Hematopoietic multipotent progenitor cell treated with erythropoietin and hydrocortisone succinate and interleukin-3 and kit ligand, for 8 days (in vitro differentiated cells): ENCODE measurements at regions not wholly inside any gene's neighbourhood (a gene's known extent, or its start where the extent isn't known, plus 50 kb on each side); places are given as distances from the start of the nearest gene placed in this dataset.
A peak's percentile ranks its signal among the peaks of the same experiment; 100 is the strongest.
"Not testable (repeated sequence)": the region's sequence is repeated elsewhere in the genome, so short reads cannot be mapped to it uniquely, and the experiment has no call there.

Source experiments
- DNase-seq: peaks from one replicate; pipeline ENCODE4 v3.0.0-alpha.2; 2015

DNA sequence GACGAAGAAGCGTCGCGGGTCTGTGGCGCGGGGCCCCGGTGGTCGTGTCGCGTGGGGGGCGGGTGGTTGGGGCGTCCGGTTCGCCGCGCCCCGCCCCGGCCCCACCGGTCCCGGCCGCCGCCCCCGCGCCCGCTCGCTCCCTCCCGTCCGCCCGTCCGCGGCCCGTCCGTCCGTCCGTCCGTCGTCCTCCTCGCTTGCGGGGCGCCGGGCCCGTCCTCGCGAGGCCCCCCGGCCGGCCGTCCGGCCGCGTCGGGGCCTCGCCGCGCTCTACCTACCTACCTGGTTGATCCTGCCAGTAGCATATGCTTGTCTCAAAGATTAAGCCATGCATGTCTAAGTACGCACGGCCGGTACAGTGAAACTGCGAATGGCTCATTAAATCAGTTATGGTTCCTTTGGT is 1533.5 kb upstream of the TPTE start:
- DNase-seq = not testable (repeated sequence)

DNA sequence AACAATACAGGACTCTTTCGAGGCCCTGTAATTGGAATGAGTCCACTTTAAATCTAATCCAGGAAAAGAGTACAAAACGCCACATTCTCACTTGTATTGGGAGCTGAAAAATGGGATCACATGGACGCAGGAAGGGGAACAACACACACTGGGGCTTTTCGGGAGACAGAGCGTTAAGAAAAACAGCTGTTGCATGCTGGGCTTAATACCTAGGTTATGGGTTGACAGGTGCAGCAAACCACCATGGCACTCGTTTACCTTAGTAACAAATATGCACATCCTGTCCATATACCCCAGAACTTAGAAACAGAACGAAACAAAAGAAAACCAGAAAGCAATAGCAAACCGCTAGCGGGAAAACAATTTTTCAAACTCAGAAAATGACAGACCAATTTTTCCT is 1532.7 kb upstream of the TPTE start:
- DNase-seq = peak; percentile 48

DNA sequence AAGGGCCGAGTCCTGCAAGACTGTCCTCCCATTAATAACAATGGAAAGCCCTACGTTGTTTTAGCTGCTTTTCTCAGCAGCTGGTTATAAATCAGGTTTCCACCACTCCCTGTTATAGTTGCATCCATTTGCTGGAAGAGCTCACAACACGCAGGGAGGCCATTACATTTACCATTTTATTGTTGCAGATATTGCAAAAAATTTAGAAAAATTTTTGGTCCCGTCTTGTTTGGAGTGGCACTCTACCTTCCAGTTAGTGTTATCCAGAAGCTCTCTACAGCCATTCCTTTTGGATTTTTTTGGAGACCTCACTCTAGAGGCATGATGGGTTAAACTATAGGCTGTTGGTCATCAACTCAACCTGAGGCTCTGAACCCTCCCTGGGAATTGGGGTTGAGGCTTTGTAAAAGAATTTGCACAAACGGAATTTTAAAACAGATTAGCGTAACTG is 1532.1 kb upstream of the TPTE start:
- DNase-seq = no peak

DNA sequence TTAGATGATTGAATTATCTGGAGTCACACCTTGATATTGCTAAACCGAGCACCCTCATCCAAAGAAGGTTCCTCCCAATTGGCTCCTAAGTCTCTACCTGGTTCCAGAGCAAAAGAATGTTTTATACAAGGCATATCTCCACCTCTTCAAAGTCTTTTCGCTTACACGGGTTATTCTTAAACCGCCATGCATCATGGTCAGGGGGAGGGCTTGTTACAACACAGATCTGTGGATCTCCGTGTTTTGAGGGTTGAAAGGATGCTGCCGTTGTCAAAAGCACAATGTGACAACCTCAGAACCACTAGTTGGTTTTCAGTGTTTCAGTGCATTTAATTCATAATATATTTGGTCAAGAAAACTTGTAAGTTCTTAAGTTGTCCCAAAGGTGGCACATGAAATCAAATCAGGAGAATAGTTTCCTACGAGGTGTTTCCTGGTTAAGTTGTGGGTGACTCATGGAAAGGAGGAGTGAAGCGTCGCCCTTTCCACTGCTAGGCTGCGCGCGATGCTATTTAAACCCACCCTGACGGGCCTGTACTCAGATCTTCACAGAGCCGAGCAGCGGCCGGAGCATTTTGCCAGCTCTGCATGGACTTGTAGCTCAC is 1531.6 kb upstream of the TPTE start:
- DNase-seq = peak; percentile 51

DNA sequence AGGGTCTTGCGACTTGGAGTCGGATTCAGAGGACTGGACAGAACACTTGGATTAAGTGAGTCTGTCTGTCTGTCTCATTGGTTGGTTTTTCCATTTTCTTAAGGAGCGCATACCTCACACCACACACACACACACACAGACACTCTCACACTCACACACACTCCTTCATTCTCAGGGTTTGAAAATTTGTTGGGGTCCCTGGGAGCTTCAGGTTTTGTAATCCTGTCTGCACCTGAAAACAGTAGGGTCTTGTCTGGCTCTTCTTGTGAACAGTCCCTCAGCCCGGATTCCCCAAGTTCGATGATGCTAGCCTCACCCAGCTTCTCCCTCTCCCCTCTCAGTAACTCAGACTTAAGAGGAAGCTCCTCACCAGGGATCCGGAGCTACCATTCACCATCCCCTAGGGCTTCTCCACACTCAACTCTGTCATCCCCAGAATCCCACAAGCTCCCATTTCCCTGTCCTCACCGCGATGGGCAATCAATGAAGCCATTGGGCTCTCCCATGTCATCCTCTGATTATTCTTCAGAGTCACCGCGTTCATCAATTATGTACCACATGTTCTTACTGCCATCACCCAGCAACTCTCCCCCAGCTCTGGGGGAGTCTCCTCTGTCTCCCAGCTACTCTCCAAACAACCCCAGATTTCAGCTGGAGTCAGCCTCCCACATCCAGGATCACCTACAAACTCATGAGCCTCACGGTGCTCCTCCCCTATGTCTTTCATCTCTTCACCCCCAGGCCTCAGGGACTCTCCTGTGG is 1530.9 kb upstream of the TPTE start:
- DNase-seq = peak; percentile 48

DNA sequence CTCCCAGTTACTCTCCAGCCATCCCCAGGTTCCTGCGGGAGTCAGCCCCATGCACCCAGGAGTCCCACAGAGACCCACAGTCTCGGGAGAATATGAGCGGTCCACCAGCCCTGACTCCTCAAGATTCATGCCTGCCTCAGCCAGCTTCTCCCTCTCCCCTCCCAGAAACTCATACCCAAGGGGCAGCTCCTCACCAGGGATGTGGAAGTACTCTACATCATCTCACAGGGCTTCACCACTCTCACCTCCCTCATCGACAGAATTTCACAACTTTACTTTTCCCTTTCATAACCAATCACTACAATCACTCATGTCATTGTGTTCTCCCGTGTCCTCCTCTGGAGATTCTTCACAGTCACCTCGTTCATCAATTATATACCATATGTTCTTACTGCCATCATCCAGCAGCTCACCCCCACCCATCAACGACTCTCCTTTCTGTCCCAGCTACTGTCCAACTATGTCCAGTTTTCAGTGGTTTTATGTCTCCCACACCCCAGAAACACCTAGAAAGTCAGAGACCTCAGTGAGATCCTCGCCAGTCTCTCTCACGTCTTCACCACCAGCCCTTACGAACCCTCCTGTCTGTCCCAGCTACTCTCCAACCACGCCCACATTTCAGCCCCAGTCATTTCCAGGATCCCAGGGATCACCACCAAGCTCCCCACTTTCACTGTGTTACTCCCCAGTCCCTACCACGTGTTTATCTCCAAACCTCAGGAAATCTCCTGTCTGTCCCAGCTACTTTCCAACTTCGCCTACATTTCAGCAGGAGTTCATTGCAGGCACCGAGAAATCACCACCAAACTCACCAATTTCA is 1530.1 kb upstream of the TPTE start:
- peak; percentile 35 for DNase-seq

DNA sequence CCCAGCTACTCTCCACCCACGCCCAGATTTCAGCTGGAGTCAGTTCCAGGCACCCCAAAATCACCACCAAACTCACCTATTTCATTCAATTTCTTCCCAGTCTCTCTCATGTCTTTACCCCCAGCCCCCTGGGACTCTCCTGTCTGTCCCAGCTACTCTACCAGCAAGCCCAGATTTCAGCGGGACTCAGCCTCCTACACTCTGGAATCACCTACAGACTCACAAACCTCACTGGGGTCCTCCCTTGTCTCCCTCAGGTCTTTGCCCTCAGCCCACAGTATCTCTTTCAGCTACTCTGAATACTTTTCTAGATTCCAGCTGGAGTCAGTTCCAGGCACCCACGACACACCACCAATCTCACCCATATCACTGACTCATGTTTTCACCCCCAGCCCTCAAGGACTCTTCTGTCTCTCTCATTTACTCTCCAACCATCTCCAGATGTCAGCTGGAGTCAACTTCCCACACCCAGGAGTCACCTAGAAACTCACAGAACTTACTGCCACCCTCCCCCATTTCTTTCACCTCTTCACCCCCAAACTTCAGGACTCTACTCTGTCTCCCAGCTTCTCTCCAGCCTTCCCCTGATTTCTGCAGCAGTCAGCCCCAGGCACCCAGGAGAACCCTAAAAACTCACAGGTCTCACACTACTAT is 1529.3 kb upstream of the TPTE start:
- DNase-seq = no peak

DNA sequence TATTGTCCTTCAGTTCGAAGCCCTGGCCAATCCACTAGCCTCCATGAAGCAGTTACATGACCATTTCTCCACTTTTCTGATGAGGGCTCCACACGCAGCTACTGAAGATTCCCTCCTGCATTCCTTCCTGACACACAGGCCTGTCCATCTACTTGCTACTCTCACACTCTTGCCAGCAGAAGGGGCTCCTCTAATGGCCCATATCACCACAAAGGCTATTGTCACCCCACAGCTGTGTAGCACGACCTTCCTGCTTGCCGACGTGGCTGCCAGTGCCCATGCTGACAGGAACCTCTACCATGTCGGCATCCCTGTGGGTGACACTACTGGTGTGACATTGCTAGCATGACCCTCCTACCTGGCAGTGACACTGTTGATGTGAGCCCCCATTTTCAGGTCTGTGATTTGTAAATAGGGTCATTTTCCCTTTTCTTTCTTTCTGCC is 1528.6 kb upstream of the TPTE start:
- DNase-seq = peak; percentile 41

DNA sequence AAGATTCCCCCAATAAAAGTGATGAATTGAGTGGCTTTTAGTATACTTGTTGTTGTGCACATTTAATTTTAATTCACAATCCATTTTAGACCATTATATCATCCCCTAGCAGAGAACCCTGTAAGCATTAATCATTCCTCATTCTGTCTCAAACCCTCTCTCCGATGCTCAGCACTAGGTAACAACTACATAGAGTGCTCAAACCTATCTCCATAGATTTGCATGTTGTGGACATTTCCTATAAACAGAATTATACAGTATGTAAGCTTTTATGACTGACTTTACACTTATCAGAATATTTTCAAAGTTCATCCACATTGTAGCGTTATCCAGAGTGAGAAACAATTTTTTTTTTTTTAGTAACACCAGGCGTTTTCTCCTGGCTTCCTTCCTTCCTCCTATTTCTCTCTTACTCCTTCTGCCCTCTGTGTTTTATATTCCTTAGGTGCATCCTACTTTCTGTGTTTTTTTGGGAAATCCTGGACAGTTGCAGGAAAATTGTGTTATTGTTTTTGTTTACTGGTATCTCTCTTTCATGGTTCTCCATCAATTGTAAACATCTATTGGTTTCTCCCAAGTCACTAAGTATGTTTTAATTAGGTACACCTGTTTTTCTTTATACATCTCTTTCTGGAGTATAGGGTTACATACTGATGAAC is 1528.0 kb upstream of the TPTE start:
- peak; percentile 33 for DNase-seq

DNA sequence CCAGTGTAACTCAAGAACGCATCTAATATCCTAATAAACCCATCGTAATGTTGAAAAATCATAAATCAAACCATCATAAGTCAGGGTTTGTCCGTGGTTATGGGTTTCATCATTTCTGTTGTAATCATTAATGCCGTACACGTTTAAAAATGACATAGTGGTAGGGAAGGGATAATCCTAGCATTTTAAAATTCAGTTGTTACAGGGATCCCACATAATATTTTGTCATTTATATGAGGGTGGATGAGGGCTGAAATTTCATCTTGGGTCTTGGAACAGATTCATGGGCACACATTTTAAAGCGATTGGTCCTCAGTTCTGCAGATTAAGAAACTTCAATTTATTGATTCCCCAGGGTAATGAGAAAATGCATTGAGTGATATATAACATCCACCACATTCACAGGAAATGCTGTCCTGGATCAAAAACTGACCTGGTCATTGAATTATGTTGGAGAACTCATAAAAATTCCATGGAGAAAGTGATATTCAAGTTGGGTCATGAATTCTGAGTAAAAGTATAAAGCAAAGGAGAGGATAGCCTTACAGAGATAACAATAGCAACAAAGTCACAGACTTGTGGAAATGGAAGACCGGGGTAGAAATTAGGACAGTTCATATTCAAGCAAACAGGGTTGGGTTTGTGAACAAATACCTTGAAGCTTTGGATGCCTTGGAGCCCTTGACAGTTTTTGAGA is 1527.3 kb upstream of the TPTE start:
- peak; percentile 40 for DNase-seq

DNA sequence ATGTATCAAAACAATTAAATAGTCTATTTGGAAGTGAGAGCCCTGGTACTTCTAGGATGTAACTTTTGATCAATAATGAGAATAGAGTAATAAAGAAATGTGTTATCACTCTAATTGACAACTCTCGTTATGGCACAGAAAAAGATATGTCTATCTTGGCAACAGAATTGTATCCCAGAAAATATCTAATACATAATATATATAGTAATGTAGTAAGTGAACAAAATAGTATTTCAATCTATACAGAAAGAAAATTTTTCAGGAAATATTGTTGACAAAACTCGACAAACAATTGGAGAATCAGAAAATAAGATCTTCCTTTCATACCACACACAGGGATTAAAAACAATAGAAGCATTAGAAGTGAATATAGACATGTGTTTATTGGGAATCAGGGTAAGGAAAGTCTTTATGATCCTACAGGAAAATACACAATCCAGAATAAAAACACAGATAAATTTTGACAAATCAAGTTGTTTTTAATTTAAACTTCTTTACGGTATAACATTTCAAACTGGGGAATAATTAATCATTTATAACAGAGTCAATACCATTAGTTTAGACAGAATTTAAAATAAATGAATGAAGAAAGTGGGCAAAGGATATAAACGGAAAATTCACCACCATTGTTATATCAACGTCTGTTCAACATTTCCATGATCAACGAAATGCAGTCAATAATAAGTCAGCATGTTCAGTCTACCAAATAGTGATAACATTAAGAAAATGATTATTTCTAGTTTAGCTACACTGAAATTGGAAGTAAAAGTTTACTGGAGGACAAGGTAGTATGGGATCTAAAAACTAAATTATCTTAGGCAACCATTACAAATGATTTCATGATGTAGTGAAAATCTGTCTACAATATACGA is 1526.5 kb upstream of the TPTE start:
- DNase-seq = peak; percentile 32

DNA sequence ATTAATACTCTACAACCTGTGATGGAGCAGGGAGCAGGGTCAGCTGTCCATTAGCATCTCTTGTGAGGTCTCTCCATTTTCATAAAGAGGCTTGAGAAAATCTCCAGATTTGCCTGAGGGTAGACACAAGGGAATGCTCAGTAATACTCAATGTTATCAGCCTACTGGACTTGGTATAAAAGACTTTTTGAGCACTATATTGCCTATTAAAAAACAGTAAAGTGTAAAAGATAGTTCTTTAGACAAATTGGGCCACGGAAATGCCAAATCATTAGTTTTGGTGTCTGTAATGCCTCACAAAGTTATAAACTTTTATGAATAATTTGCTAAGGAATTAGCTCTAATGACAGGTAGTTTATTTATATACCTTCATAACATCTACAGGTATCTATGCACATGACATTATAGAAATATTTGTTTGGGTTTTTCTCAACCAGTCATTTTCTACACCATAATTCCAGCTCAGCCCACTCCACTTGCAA is 1524.9 kb upstream of the TPTE start:
- peak; percentile 1 for DNase-seq

DNA sequence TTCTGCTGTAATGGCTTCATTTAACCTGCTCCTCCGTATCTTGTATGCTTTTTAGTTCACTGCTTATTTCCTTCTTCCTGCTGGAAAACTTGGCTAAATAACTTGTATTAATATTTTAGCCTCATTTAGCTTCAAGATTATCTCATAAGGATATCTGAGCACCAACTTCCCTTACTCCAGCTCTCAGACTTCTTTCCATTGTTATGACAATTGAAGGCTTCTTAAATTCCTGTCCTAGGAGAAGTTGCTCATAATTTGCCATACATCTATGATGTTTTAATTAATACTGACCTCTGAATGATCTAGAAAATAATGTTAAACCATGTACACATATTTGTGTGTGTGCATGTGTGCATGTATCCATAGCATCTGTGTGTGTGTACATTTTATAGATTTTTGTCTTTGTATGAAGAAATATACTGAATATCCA is 1524.4 kb upstream of the TPTE start:
- DNase-seq = peak; percentile 1

DNA sequence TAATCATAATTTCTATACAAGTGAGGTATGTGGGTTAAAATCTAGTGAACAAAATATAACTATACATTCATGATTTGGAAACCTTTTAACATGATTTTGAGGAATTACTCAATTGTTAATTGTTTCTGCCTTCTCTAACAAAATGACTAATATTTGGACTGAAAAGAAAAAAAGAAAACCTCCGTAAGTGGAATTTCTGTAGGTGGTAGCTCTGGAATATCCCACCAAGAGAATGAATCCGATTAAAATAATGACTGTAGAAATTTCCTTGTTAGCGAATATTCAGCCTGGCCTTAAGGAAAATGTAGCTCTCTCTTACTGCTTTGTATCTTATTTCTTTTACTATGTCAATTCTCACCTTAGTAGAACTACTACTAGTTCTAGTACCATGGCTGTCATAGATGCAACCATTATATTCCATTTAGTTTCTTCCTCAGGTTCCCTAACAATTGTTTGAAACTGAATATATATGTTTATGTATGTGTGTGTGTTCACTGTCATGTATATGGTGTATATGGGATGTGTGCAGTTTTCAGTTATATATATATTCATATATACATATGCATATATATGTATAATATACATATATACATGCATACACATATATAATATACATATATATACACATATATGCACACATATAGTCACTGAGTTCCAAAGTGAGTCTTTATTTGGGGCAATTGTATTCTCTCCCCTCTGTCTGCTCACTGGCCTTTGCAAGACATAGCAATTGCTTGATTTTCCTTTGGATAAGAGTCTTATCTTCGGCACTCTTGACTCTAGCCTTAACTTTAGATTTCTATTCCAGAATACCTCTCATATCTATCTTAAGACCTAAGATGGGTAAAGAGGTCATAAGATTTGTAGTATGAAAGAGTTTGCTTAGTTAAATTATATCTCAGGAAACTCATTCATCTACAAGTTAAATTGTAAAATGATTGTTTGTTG is 1523.7 kb upstream of the TPTE start:
- DNase-seq = peak; percentile 1

DNA sequence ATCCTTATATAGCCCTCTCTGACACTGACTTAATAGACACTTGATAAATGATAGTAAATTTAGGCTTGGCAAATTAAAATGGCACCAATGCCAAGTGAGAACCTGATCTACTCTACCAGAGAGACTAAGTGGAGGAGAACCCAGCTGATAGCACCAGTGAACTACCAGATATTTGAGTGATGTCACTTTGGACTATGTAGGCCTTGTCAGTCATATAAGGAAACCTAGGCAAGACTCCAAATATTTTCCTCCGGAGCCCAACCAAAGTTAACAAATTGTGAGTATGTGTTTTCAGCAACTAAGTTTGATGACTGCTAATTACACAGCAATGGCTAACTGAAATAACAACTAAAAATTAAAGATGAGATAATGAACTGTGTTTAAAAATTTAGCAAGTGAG is 1522.9 kb upstream of the TPTE start:
- peak; percentile 1 for DNase-seq

DNA sequence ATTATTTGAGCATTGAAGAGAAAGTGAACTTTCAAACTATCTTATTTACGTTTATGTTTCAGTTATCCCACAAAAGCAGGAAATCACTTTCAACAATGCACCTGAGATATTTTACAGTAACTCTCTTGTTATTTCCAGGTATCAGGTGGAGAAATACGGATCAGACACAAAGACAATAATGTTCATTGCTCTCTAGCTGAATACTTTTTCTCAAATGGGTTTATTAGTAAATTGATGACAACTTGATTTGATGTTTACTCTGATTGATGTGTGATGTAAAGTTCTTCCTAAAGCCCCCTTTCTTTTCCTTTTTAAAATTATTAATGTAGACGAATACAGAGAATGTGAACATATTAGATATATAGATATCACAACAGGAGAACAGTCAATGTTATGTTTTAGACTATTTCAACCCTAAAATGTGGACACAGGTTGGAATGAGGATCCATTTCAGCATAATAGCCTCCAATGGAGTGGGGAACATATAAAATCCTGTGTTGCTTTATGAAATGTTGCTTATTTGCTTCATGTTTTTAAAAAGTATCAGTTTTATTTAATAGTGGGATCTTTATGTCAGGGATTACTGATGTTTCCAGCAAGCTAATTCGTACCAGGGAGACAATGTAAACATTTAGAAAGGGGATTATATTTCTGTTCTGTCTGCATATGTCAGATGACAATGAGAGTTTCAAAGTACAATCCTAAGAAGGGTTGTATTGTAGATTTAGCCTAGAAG is 1522.3 kb upstream of the TPTE start:
- DNase-seq = peak; percentile 1

DNA sequence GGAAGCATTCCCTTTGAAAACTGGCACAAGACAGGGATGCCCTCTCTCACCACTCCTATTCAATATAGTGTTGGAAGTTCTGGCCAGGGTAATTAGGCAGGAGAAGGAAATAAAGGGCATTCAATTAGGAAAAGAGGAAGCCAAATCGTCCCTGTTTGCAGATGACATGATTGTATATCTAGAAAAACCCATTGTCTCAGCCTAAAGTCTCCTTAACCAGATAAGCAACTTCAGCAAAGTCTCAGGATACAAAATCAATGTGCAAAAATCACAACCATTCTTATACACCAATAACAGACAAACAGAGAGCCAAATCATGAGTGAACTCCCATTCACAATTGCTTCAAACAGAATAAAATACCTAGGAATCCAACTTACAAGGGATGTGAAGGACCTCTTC is 1521.3 kb upstream of the TPTE start:
- not testable (repeated sequence) for DNase-seq

DNA sequence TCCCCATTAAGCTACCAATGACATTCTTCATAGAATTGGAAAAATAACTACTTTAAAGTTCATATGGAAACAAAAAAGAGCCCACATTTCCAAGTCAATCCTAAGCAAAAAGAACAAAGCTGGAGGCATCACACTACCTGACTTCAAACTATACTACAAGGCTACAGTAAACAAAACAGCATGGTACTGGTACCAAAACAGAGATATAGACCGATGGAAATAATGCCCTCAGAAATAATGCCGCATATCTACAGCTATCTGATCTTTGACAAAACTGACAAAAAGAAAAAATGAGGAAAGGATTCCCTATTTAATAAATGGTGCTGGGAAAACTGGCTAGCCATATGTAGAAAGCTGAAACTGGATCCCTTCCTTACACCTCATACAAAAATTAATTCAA is 1520.7 kb upstream of the TPTE start:
- DNase-seq = not testable (repeated sequence)
